ENCODE measurements at regions not wholly inside any gene's neighbourhood (a gene's known extent, or its start where the extent isn't known, plus 50 kb on each side); places are given as distances from the start of the nearest gene placed in this dataset.

DNA sequence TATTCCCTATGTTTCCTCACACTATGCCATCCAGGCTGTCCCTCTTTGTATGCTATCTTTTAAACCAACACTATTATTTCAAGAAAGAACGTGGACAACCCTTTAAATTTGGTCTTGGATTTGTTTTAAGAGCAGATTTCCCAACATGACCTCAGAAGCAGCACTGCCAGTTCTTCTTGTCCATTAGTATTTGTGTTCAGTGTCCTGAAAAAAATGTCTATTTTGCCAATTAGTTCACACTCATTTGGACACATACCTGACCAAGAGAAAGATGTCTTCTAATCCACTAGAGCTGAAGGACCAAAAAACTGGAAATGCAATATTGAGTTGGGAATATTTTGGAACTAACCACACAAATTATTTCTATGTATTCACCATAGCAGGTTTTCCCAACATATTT is 223.2 kb upstream of the CNKSR2 start:
- ATAC-seq = no peak
- peaks cover 0 to 4% (median 0%) of the 10 kb centered on the region in 3 donors for H3K27me3 ChIP-seq (ENCODE audit: insufficient read depth in 3 of 3, low read length in 2 of 3)
- WGBS, 3 donors = 15 to 57% (median 22%) methylated on average over 1 of the region's 1 CpG
- H3K4me1 ChIP-seq = no peaks in the 10 kb centered on the region
- TF ChIP-seq, protein P1, sequence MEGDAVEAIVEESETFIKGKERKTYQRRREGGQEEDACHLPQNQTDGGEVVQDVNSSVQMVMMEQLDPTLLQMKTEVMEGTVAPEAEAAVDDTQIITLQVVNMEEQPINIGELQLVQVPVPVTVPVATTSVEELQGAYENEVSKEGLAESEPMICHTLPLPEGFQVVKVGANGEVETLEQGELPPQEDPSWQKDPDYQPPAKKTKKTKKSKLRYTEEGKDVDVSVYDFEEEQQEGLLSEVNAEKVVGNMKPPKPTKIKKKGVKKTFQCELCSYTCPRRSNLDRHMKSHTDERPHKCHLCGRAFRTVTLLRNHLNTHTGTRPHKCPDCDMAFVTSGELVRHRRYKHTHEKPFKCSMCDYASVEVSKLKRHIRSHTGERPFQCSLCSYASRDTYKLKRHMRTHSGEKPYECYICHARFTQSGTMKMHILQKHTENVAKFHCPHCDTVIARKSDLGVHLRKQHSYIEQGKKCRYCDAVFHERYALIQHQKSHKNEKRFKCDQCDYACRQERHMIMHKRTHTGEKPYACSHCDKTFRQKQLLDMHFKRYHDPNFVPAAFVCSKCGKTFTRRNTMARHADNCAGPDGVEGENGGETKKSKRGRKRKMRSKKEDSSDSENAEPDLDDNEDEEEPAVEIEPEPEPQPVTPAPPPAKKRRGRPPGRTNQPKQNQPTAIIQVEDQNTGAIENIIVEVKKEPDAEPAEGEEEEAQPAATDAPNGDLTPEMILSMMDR (IDR thresholded peaks at IDR 0.05) = no peak
- no peak for DNase-seq
- no peaks in the 10 kb centered on the region for H3K9me3 ChIP-seq
- intact Hi-C loops (cut with DNase I) = no loop called here
- no peak overlapping the region for H3K4me3 ChIP-seq
- no peak overlapping the region for H3K27ac ChIP-seq
- H3K36me3 ChIP-seq (ENCODE audit: insufficient read depth in 1 of 2, low read depth in 1 of 2) = no peaks in the 10 kb centered on the region

DNA sequence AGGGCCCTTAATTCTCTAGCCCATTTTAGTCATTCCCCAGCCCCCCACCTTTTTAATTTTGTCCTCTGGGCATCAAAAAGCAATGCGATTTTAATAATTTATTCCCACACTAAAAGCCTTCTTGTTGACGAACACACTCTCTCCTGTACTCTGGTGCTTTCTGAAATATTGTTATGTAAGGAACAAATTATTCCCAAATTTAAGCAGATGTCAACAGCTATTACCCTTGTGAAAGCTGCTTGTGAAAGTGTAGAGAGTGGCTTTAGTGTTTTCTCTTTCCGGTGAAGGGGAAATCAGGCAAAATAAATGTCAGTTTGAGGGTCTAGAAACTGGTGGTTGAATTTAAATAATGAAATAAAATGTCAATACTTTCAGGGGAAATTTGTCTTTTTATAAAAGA is 221.2 kb upstream of the CNKSR2 start:
- no peaks in the 10 kb centered on the region for H3K36me3 ChIP-seq (ENCODE audit: insufficient read depth in 1 of 2, low read depth in 1 of 2)

DNA sequence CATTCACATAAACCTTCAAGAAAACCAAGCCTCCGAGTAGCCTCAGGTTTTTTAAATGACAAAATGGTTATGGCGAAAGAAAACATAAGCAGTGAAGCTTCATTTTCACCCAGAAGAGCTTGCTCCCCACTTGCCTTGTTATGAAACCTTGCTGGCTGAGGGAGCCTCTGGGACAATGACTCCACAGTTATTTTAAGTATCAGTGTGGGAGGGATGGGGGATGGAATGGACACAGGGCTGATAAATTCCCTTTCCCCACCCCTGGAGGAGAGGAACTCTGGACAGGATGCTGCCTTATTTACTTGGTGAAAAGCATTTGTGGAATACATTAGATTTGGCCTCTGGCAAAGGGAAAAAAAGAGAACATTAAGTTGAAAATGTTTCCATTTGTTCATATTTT is 220.7 kb upstream of the CNKSR2 start:
- H3K4me1 ChIP-seq = no peaks in the 10 kb centered on the region
- intact Hi-C loops (cut with DNase I) = no loop called here
- ATAC-seq = peak; percentile 53 to 87 (median 84)
- H3K4me3 ChIP-seq = no peak overlapping the region
- TF ChIP-seq, protein P1 (IDR thresholded peaks at IDR 0.05) = no peak
- H3K9me3 ChIP-seq = no peaks in the 10 kb centered on the region
- 44 to 67% (median 56%) methylated on average over 2 of the region's 2 CpGs for whole genome bisulfite sequencing, 3 donors
- H3K27me3 ChIP-seq (ENCODE audit: insufficient read depth in 3 of 3, low read length in 2 of 3) = peaks cover 0 to 4% (median 0%) of the 10 kb centered on the region in 3 donors
- no peak overlapping the region for H3K27ac ChIP-seq
- DNase-seq = no peak
- H3K36me3 ChIP-seq (ENCODE audit: insufficient read depth in 1 of 2, low read depth in 1 of 2) = no peaks in the 10 kb centered on the region

More for the DNA sequence above, 221.2 kb upstream of the CNKSR2 start:
- intact Hi-C loops (cut with DNase I) = no loop called here
- Histone ChIP-seq H3K27ac (no peak overlapping the region), H3K4me1 (no peaks in the 10 kb centered on the region), H3K9me3 (no peaks in the 10 kb centered on the region), H3K4me3 (no peak overlapping the region), H3K27me3 (ENCODE audit: insufficient read depth in 3 of 3, low read length in 2 of 3) (peaks cover 0 to 4% (median 0%) of the 10 kb centered on the region in 3 donors)
- ATAC-seq = no peak
- no peak for DNase-seq
- TF ChIP-seq, protein P1 (IDR thresholded peaks at IDR 0.05) = no peak
- WGBS, 3 donors = 68 to 81% (median 72%) methylated on average over 3 of the region's 3 CpGs

DNA sequence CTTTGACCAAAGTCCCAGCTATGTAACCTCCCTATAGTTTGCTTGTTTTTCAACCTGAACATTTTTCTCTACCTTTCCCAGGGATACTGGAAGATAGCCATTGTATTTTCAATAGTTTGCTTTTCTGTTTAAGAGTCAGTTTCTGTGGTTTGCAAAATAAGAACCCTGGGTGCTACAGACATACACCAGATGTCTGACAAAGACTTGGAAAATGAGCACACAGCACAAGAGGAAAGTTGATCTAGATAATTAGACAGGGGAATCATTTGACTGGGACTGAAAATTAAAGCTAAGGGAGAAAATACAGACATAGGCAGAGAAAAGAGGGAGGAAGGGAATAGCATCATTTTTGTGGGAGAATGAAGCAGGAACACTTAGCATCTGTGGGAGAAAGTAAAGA is 218.3 kb upstream of the CNKSR2 start:
- peaks cover 0 to 7% (median 0%) of the 10 kb centered on the region in 3 donors for H3K27me3 ChIP-seq (ENCODE audit: insufficient read depth in 3 of 3, low read length in 2 of 3)
- H3K36me3 ChIP-seq (ENCODE audit: insufficient read depth in 1 of 2, low read depth in 1 of 2) = no peaks in the 10 kb centered on the region
- H3K4me3 ChIP-seq = no peak overlapping the region
- H3K4me1 ChIP-seq = no peaks in the 10 kb centered on the region
- no peak for ATAC-seq
- TF ChIP-seq, protein P1 (IDR thresholded peaks at IDR 0.05) = no peak
- intact Hi-C loops (cut with DNase I) = no loop called here
- DNase-seq = no peak
- H3K27ac ChIP-seq = no peak overlapping the region
- no peaks in the 10 kb centered on the region for H3K9me3 ChIP-seq

DNA sequence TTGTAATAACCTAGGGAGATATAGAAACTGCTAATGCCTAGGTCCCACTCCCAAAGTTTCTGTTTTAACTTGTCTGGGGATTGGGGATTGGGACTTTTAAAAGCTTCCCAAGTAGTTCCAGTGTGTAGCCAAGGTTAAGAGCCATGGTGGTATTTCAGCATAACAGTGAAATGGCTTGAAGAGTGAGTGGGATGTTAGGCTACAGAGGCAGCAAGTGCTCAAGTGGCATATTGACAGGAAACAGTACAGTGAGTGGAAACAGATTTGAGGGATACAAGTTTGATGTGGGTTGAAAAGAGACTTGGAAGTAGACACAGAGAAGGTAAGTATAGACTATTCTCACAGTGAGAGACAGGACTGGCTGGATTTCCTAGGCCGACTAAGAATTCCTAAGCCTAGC is 217.6 kb upstream of the CNKSR2 start:
- intact Hi-C loops (cut with DNase I) = no loop called here
- no peak overlapping the region for H3K4me3 ChIP-seq
- H3K4me1 ChIP-seq = no peaks in the 10 kb centered on the region
- no peak for DNase-seq
- no peak for ATAC-seq
- no peaks in the 10 kb centered on the region for H3K36me3 ChIP-seq (ENCODE audit: insufficient read depth in 1 of 2, low read depth in 1 of 2)
- TF ChIP-seq, protein P1 (IDR thresholded peaks at IDR 0.05) = no peak
- WGBS, 3 donors = 79 to 93% (median 83%) methylated on average over 1 of the region's 1 CpG
- peaks cover 0 to 7% (median 0%) of the 10 kb centered on the region in 3 donors for H3K27me3 ChIP-seq (ENCODE audit: insufficient read depth in 3 of 3, low read length in 2 of 3)
- H3K27ac ChIP-seq = no peak overlapping the region
- no peaks in the 10 kb centered on the region for H3K9me3 ChIP-seq

All from psoas muscle (tissue), 7 donors.